ENCODE measurements at regions not wholly inside any gene's neighbourhood (a gene's known extent, or its start where the extent isn't known, plus 50 kb on each side); places are given as distances from the start of the nearest gene placed in this dataset.
"Not testable (repeated sequence)": the region's sequence is repeated elsewhere in the genome, so short reads cannot be mapped to it uniquely, and the experiment has no call there.

- TF ChIP-seq ETS1 (IDR thresholded peaks at IDR 0.05) (no peak), ZNF331 (CRISPR knock-in tag; IDR thresholded peaks at IDR 0.05; ENCODE audit: low read depth) (no peak), STAT1 (IDR thresholded peaks at IDR 0.05; ENCODE audit: unreplicated experiment) (no peak)
These were observed 792.9 kb upstream of the HTR2C start (continued) for GRCh38 chrX:113790987-113791386.

GRCh38 chrX:113784754-113785153 is 799.1 kb upstream of the HTR2C start:
- H3K79me2 ChIP-seq (replicated peaks; ENCODE audit: insufficient read depth); H3K4me1 ChIP-seq (ENCODE audit: insufficient read depth); H3K4me2 ChIP-seq; H3K4me3 Mint-ChIP-seq; H3F3A ChIP-seq (replicated peaks; ENCODE audit: low read depth); H2AFZ ChIP-seq; H3K27me3 Mint-ChIP-seq (ENCODE audit: insufficient read depth, low read depth, poor library complexity); H3K4me3 ChIP-seq; H3K9me2 ChIP-seq (ENCODE audit: insufficient read depth); H3K36me3 ChIP-seq (ENCODE audit: insufficient read depth); H3K27ac Mint-ChIP-seq; H3K9me3 Mint-ChIP-seq; H3K27ac ChIP-seq (ENCODE audit: low read depth); H3K27me3 ChIP-seq (ENCODE audit: insufficient read depth); H3K4me1 Mint-ChIP-seq; DNase-seq (ENCODE audit: low spot score); H4K20me1 ChIP-seq (replicated peaks; ENCODE audit: insufficient read depth); ATAC-seq; H3K36me3 Mint-ChIP-seq (ENCODE audit: low read depth): not testable (repeated sequence)

- no peaks in the 10 kb centered on the region for H3F3A ChIP-seq (replicated peaks; ENCODE audit: low read depth)
- H3K4me2 ChIP-seq: no peak overlapping the region
- ATAC-seq (no peak), DNase-seq (ENCODE audit: low spot score) (no peak)
- no peaks in the 10 kb centered on the region for H4K20me1 ChIP-seq (replicated peaks; ENCODE audit: insufficient read depth)
- Mint-ChIP-seq H3K4me3 (no peak overlapping the region), H3K27ac (no peak overlapping the region), H3K4me1 (no peaks in the 10 kb centered on the region), H3K9me3 (no peaks in the 10 kb centered on the region), H3K36me3 (ENCODE audit: low read depth) (no peaks in the 10 kb centered on the region), H3K27me3 (ENCODE audit: insufficient read depth, low read depth, poor library complexity) (no peaks in the 10 kb centered on the region)
- H3K4me1 ChIP-seq (ENCODE audit: insufficient read depth): no peaks in the 10 kb centered on the region
- no peaks in the 10 kb centered on the region for H3K27me3 ChIP-seq (ENCODE audit: insufficient read depth)
- H3K9me2 ChIP-seq (ENCODE audit: insufficient read depth): no peaks in the 10 kb centered on the region
- H3K36me3 ChIP-seq (ENCODE audit: insufficient read depth): no peaks in the 10 kb centered on the region
- no peak overlapping the region for H3K4me3 ChIP-seq
- H3K79me2 ChIP-seq (replicated peaks; ENCODE audit: insufficient read depth): no peaks in the 10 kb centered on the region
- H3K27ac ChIP-seq (ENCODE audit: low read depth): no peak overlapping the region
- H2AFZ ChIP-seq: no peak overlapping the region
- TF ChIP-seq ZNF462 (CRISPR knock-in tag; IDR thresholded peaks at IDR 0.05): no peak
- no peak for TF ChIP-seq NANOG (IDR thresholded peaks at IDR 0.05; ENCODE audit: borderline replicate concordance)
- no peak for TF ChIP-seq JUNB (IDR thresholded peaks at IDR 0.05; ENCODE audit: unreplicated experiment)
- TF ChIP-seq EZH2 (IDR thresholded peaks at IDR 0.05; ENCODE audit: low read depth, unreplicated experiment): no peak
- TF ChIP-seq POLR2AphosphoS5 (IDR thresholded peaks at IDR 0.05; ENCODE audit: low read depth): no peak
- no peak for TF ChIP-seq CTCF (conservative IDR thresholded peaks at IDR 0.05; ENCODE audit: low read depth in 2 of 2)
- TF ChIP-seq ZNF114 (CRISPR knock-in tag; IDR thresholded peaks at IDR 0.05): no peak
- no peak for TF ChIP-seq CREB1 (CRISPR knock-in tag; IDR thresholded peaks at IDR 0.05; ENCODE audit: low read depth)
- no peak for TF ChIP-seq EZH2phosphoT487 (IDR thresholded peaks at IDR 0.05; ENCODE audit: unreplicated experiment)
- no peak for TF ChIP-seq ZNF331 (CRISPR knock-in tag; IDR thresholded peaks at IDR 0.05; ENCODE audit: low read depth)
- no peak for TF ChIP-seq STAT1 (IDR thresholded peaks at IDR 0.05; ENCODE audit: unreplicated experiment)
These were observed 813.1 kb upstream of the HTR2C start for GRCh38 chrX:113770806-113771205.

All from GM23338 (cell line).